GM12878 (cell line): ENCODE measurements at regions not wholly inside any gene's neighbourhood (a gene's known extent, or its start where the extent isn't known, plus 50 kb on each side); places are given as distances from the start of the nearest gene placed in this dataset.

Experiments
- ATAC-seq: fragments of 200-7000 bp; cut with Tn5 transposase; 3 replicates; pipeline ENCODE4 v1.9.1; 2020; ENCODE audit warnings: mild to moderate bottlenecking, moderate library complexity
- BruUV-seq: library from RNA; stranded (reverse); fragments of 400-500 nt; replicated peaks from 2 replicates; lab custom pipeline; 2021; lab: Mats Ljungman, UMichigan
- CTCF ChIA-PET: fragments of 300-600 bp; sonication (Branson Sonifier 250); formaldehyde crosslinking; extraction: SDS; loops from one replicate; lab custom pipeline; 2021; ENCODE audit warnings: inconsistent platforms; lab: Yijun Ruan, JAX
- POLR2A ChIA-PET: fragments of 350-600 bp; formaldehyde crosslinking; extraction: SDS; loops from one replicate; lab custom pipeline; 2021; ENCODE audit warnings: inconsistent platforms; lab: Charles Lee
- RAD21 ChIA-PET: fragments of 300-600 bp; sonication (Branson Sonifier 250); formaldehyde crosslinking; loops from one replicate; lab custom pipeline; 2023; ENCODE audit warnings: antibody characterized with exemption; ENCODE audit not compliant: unreplicated experiment; lab: Charles Lee
- SMC1A ChIA-PET: fragments of 300-600 bp; sonication (Branson Sonifier 250); formaldehyde crosslinking; loops from one replicate; lab custom pipeline; 2023; ENCODE audit not compliant: unreplicated experiment, uncharacterized antibody; lab: Charles Lee
- DNase-seq: peaks from one replicate; pipeline ENCODE4 v3.0.0-alpha.2; 2011; ENCODE audit warnings: low read depth, low spot score
- FAIRE-seq: peaks from 3 replicates; lab custom pipeline; 2011; peaks lifted over from hg19 to GRCh38; lab: Jason Lieb, UNC
- H2AFZ ChIP-seq: 2 replicates; pipeline ENCODE4 v1.6.0; 2011; ENCODE audit warnings: low read depth, low read length, control low read depth; ENCODE audit not compliant: control insufficient read depth
- H3K27ac ChIP-seq: 2 replicates; pipeline ENCODE4 v1.5.1; 2011; ENCODE audit warnings: control low read depth; ENCODE audit not compliant: control insufficient read depth, insufficient read depth
- H3K27me3 ChIP-seq, 2 experiments: replicated peaks in 1 of 2; 2 replicates each; pipeline versions ENCODE4 v1.6.0 to v1.6.1; 2011; ENCODE audit warnings: low read length in 1 of 2; ENCODE audit not compliant: control insufficient read depth in 2 of 2, insufficient read depth in 2 of 2
- H3K36me3 ChIP-seq, 2 experiments: 2 replicates each; pipeline ENCODE4 v1.5.1; 2011; ENCODE audit warnings: low read length in 1 of 2; ENCODE audit not compliant: control insufficient read depth in 2 of 2, insufficient read depth in 2 of 2
- H3K4me1 ChIP-seq: 2 replicates; pipeline ENCODE4 v1.6.1; 2011; ENCODE audit warnings: mild to moderate bottlenecking, low read length, moderate library complexity, mixed read lengths; ENCODE audit not compliant: control insufficient read depth, insufficient read depth
- H3K4me2 ChIP-seq: 2 replicates; pipeline ENCODE4 v1.6.0; 2011; ENCODE audit warnings: control low read depth; ENCODE audit not compliant: control insufficient read depth, insufficient read depth
- H3K4me3 ChIP-seq: fragments of 200-600 bp; sonication (generic); 2 replicates; pipeline ENCODE4 v1.5.1; 2016
- H3K79me2 ChIP-seq: 2 replicates; pipeline ENCODE4 v1.6.0; 2011; ENCODE audit warnings: low read length; ENCODE audit not compliant: control insufficient read depth, insufficient read depth
- H3K9ac ChIP-seq: 2 replicates; pipeline ENCODE4 v1.8.0; 2011; ENCODE audit warnings: low read length, control low read depth, mixed read lengths; ENCODE audit not compliant: control insufficient read depth, insufficient read depth
- H3K9me3 ChIP-seq: replicated peaks from 3 replicates; pipeline ENCODE4 v1.5.1; 2011; ENCODE audit warnings: mild to moderate bottlenecking, low read length; ENCODE audit not compliant: control insufficient read depth, insufficient read depth
- H4K20me1 ChIP-seq: 2 replicates; pipeline ENCODE4 v1.6.0; 2011; ENCODE audit not compliant: control insufficient read depth, insufficient read depth
- ETV6 ChIP-seq, 2 experiments: fragments of 450-650 bp in 1 of 2; IDR thresholded peaks in 1 of 2; conservative IDR thresholded peaks in 1 of 2; 2 replicates each; pipeline ENCODE4 v1.6.1; 2014; ENCODE audit warnings: antibody characterized with exemption in 1 of 2, borderline replicate concordance in 1 of 2, low read depth in 1 of 2, mild to moderate bottlenecking in 1 of 2, moderate library complexity in 1 of 2
- FOS ChIP-seq: IDR thresholded peaks from 3 replicates; pipeline ENCODE4 v1.6.1; 2011; ENCODE audit warnings: borderline replicate concordance; ENCODE audit not compliant: insufficient read length; ENCODE audit errors: extremely low read depth
- JUNB ChIP-seq: IDR thresholded peaks from 2 replicates; pipeline ENCODE4 v1.6.1; 2016; ENCODE audit warnings: antibody characterized with exemption, mild to moderate bottlenecking
- KAT2A ChIP-seq: conservative IDR thresholded peaks from 2 replicates; pipeline ENCODE4 v1.6.1; 2011; ENCODE audit warnings: low read depth, low read length; ENCODE audit not compliant: control insufficient read depth
- MTA2 ChIP-seq: fragments of 450-650 bp; IDR thresholded peaks from 2 replicates; pipeline ENCODE4 v1.6.1; 2016; ENCODE audit warnings: low read depth, mild to moderate bottlenecking, moderate library complexity
- NBN ChIP-seq: fragments of 450-650 bp; IDR thresholded peaks from 2 replicates; pipeline ENCODE4 v1.6.1; 2016
- NFXL1 ChIP-seq: fragments of 450-650 bp; IDR thresholded peaks from 2 replicates; pipeline ENCODE4 v1.6.1; 2017; ENCODE audit warnings: antibody characterized with exemption, mild to moderate bottlenecking, borderline replicate concordance
- NFYB ChIP-seq: IDR thresholded peaks from 2 replicates; pipeline ENCODE4 v1.6.1; 2011; ENCODE audit warnings: low read depth, mild to moderate bottlenecking, low read length, improper control_type of control experiment, moderate library complexity; ENCODE audit not compliant: insufficient read depth
- NR2C2 ChIP-seq: IDR thresholded peaks from 2 replicates; pipeline ENCODE4 v1.6.1; 2011; ENCODE audit warnings: borderline replicate concordance, low read depth; ENCODE audit not compliant: control insufficient read depth, insufficient read length
- RCOR1 ChIP-seq: conservative IDR thresholded peaks from 2 replicates; pipeline ENCODE4 v1.6.1; 2012; ENCODE audit warnings: low read depth, low read length, improper control_type of control experiment
- ZSCAN29 ChIP-seq: fragments of 450-650 bp; IDR thresholded peaks from 2 replicates; pipeline ENCODE4 v1.6.1; 2017; ENCODE audit warnings: mild to moderate bottlenecking, moderate library complexity
- WGBS: methylation state at CpG from one replicate; pipeline ENCODE4 v1.1.6; 2016; ENCODE audit warnings: low lambda C conversion rate; ENCODE audit not compliant: insufficient replicate concordance, insufficient coverage; ENCODE audit errors: missing lambda C conversion rate; 5-methylcytosine and 5-hydroxymethylcytosine counted together
- in situ Hi-C: fragments of 300-500 bp; cut with MboI; formaldehyde crosslinking; loops from 9 replicates; pipeline ENCODE4 v1.14.3; 2018; ENCODE audit warnings: mixed read lengths
- intact Hi-C: fragments of 100-400 bp; cut with micrococcal nuclease; formaldehyde crosslinking; loops from one replicate; pipeline ENCODE4 v1.14.2; 2022; ENCODE audit not compliant: unreplicated experiment
- TF ChIP-seq, protein P1 (sequence below): IDR thresholded peaks from 2 replicates; pipeline ENCODE4 v1.6.1; 2012; ENCODE audit warnings: low read depth, low read length, improper control_type of control experiment
- TF ChIP-seq, protein P2 (sequence below): fragments of 450-650 bp; IDR thresholded peaks from 2 replicates; pipeline ENCODE4 v1.6.1; 2017; ENCODE audit warnings: borderline replicate concordance

DNA sequence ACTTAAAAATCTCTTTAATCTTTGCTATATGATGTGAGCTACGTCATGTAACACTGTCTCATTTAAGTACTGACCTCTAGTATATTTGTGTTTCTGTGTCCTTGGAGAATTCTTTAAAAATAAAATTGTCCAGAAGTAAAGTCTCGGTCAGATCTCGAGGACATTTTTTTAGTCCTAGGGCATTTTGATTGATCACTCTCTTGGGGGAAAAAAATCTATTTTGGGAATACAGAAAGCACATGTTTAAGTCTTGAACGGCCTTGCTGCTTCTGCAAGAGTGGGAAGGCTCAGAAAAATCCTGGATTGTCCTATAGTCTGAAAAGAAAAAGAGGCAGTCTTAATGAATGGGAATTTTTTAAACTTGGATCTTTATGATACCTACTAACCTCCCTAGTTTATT lies 234.3 kb downstream of the UTRN start:
- H3K9me3 ChIP-seq = no peaks in the 10 kb centered on the region
- H3K27ac ChIP-seq = no peak overlapping the region
- TF ChIP-seq JUNB (no peak), NBN (no peak), MTA2 (no peak), ZSCAN29 (no peak), RCOR1 (no peak), FOS (no peak), ETV6 (conservative IDR thresholded peaks at IDR 0.05 in 1 of 2, IDR thresholded peaks at IDR 0.05 in 1 of 2; ENCODE audit: borderline replicate concordance in 1 of 2, low read depth in 1 of 2) (no peak), NR2C2 (no peak), KAT2A (no peak), NFXL1 (no peak), NFYB (no peak)
- TF ChIP-seq, protein P1, sequence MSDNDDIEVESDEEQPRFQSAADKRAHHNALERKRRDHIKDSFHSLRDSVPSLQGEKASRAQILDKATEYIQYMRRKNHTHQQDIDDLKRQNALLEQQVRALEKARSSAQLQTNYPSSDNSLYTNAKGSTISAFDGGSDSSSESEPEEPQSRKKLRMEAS = no peak
- TF ChIP-seq, protein P2, sequence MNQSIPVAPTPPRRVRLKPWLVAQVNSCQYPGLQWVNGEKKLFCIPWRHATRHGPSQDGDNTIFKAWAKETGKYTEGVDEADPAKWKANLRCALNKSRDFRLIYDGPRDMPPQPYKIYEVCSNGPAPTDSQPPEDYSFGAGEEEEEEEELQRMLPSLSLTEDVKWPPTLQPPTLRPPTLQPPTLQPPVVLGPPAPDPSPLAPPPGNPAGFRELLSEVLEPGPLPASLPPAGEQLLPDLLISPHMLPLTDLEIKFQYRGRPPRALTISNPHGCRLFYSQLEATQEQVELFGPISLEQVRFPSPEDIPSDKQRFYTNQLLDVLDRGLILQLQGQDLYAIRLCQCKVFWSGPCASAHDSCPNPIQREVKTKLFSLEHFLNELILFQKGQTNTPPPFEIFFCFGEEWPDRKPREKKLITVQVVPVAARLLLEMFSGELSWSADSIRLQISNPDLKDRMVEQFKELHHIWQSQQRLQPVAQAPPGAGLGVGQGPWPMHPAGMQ = no peak
- WGBS = 73% methylated on average over 4 of the region's 4 CpGs
- no peak for FAIRE-seq
- H3K4me3 ChIP-seq = no peak overlapping the region
- ATAC-seq = no peak
- no TSS peak for BruUV-seq
- no peaks in the 10 kb centered on the region for H3K4me1 ChIP-seq
- H3K27me3 ChIP-seq = no peaks in the 10 kb centered on the region
- no peak overlapping the region for H2AFZ ChIP-seq
- H3K9ac ChIP-seq = no peak overlapping the region
- SMC1A ChIA-PET = no interaction called here
- H3K36me3 ChIP-seq = peaks cover 0 to 15% of the 10 kb centered on the region in 2 experiments; a peak in 2 of 4 replicates
- in situ Hi-C loops = no loop called here
- no peaks in the 10 kb centered on the region for H4K20me1 ChIP-seq
- H3K4me2 ChIP-seq = no peak overlapping the region
- DNase-seq = no peak
- intact Hi-C loops = no loop called here
- H3K79me2 ChIP-seq = no peaks in the 10 kb centered on the region
- CTCF ChIA-PET = no interaction called here
- POLR2A ChIA-PET = no interaction called here
- RAD21 ChIA-PET = no interaction called here
